Activated CD8-positive, alpha-beta T cell treated with anti-CD3 and anti-CD28 coated beads for 36 hours (primary cell): ENCODE measurements at regions not wholly inside any gene's neighbourhood (a gene's known extent, or its start where the extent isn't known, plus 50 kb on each side); places are given as distances from the start of the nearest gene placed in this dataset.

Experiments
- ATAC-seq: fragments of 200-7000 bp; cut with Tn5 transposase; one replicate; pipeline ENCODE4 v1.10.0; 2021; ENCODE audit warnings: mild to moderate bottlenecking, moderate library complexity
- CTCF ChIA-PET: fragments of 350-600 bp; sonication (Branson Sonifier 250); formaldehyde crosslinking; loops from one replicate; lab custom pipeline; 2021; ENCODE audit warnings: antibody characterized with exemption; lab: Charles Lee
- POLR2A ChIA-PET: fragments of 350-600 bp; sonication (Branson Sonifier 250); formaldehyde crosslinking; loops from one replicate; lab custom pipeline; 2021; ENCODE audit warnings: antibody characterized with exemption; lab: Charles Lee
- DNase-seq: peaks from one replicate; pipeline ENCODE4 v3.0.0-alpha.2; 2020
- H3K27ac Mint-ChIP-seq: one replicate; pipeline ENCODE4 v1.8.0; 2021; ENCODE audit warnings: mild to moderate bottlenecking, mixed read lengths
- H3K27me3 Mint-ChIP-seq: one replicate; pipeline ENCODE4 v1.8.0; 2021; ENCODE audit warnings: mixed read lengths
- H3K36me3 Mint-ChIP-seq: one replicate; pipeline ENCODE4 v1.8.0; 2021; ENCODE audit warnings: low read depth, mixed read lengths
- H3K4me1 Mint-ChIP-seq: one replicate; pipeline ENCODE4 v1.8.0; 2021; ENCODE audit warnings: low read depth, mixed read lengths
- H3K4me3 Mint-ChIP-seq: one replicate; pipeline ENCODE4 v1.8.0; 2021; ENCODE audit warnings: mild to moderate bottlenecking, moderate library complexity, mixed read lengths
- H3K9me3 Mint-ChIP-seq: one replicate; pipeline ENCODE4 v1.8.0; 2021; ENCODE audit warnings: mixed read lengths
- intact Hi-C: fragments of 100-400 bp; cut with micrococcal nuclease; formaldehyde crosslinking; loops from one replicate; pipeline ENCODE4 v1.10.0; 2022
- TF ChIP-seq, protein P1 (sequence below): fragments of 200-600 bp; IDR thresholded peaks from one replicate; pipeline ENCODE4 v1.8.0; 2022; ENCODE audit warnings: antibody characterized with exemption, mild to moderate bottlenecking

DNA sequence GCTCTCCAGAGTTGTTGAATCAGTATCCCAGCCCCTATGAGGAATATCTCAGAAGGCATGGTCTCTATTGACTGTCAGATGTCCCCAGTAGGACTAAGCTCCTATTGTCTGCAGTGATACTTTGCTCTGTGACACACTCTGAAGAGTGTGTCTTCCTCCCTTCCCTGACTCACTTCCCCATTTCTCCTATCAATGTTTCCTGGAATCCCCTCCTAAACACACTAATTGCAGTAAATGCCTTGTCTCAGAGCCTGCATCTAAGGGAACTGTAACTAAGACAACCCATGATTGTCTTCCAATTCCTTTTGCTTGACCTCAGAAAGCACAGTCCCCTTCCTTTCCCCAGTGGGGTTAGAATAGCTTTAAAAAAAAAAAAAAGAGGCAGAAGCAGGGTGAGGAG, 397.3 kb upstream of the PROK2 start:
- no peak for ATAC-seq
- ChIA-PET POLR2A (interaction anchor here (0.5 kb wide), 1 partner anchor 41 kb away, joined by 3 read pairs; no protein-coding TSS in a partner anchor), CTCF (interaction anchor here (1.4 kb wide), 1 partner anchor 637 kb away, joined by 3 read pairs; no protein-coding TSS in a partner anchor)
- H3K4me3 Mint-ChIP-seq: no peak overlapping the region
- H3K4me1 Mint-ChIP-seq: peaks cover 18% of the 10 kb centered on the region
- TF ChIP-seq, protein P1, sequence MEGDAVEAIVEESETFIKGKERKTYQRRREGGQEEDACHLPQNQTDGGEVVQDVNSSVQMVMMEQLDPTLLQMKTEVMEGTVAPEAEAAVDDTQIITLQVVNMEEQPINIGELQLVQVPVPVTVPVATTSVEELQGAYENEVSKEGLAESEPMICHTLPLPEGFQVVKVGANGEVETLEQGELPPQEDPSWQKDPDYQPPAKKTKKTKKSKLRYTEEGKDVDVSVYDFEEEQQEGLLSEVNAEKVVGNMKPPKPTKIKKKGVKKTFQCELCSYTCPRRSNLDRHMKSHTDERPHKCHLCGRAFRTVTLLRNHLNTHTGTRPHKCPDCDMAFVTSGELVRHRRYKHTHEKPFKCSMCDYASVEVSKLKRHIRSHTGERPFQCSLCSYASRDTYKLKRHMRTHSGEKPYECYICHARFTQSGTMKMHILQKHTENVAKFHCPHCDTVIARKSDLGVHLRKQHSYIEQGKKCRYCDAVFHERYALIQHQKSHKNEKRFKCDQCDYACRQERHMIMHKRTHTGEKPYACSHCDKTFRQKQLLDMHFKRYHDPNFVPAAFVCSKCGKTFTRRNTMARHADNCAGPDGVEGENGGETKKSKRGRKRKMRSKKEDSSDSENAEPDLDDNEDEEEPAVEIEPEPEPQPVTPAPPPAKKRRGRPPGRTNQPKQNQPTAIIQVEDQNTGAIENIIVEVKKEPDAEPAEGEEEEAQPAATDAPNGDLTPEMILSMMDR: no peak
- H3K9me3 Mint-ChIP-seq: peaks cover 4% of the 10 kb centered on the region
- H3K27me3 Mint-ChIP-seq: peaks cover 20% of the 10 kb centered on the region
- no peak overlapping the region for H3K27ac Mint-ChIP-seq
- DNase-seq: no peak
- intact Hi-C loops: no loop called here
- H3K36me3 Mint-ChIP-seq: no peaks in the 10 kb centered on the region

DNA sequence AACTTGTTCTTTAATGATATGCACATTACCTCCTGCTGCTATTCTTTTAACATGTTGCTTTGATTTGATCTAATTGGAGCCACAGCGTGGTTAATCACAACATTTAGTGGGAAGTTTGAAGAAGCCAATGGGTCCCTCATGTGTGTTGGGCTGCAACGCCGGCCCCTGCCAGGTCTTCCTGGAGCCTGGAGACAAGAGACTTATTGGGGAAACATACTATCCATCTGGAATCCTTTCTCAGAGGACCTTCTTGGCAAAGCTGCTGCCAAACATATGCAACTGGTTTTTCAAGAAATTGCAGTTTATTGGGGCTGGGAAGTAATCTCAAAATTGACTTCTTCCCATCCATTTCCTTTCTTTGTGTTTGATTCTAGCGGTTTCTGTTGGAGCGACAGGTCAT, 396.3 kb upstream of the PROK2 start:
- peaks cover 28% of the 10 kb centered on the region for H3K27me3 Mint-ChIP-seq
- TF ChIP-seq, protein P1: no peak
- H3K4me3 Mint-ChIP-seq: no peak overlapping the region
- CTCF ChIA-PET: no interaction called here
- no peak overlapping the region for H3K27ac Mint-ChIP-seq
- no peak for ATAC-seq
- intact Hi-C loops: no loop called here
- peaks cover 4% of the 10 kb centered on the region for H3K9me3 Mint-ChIP-seq
- POLR2A ChIA-PET: no interaction called here
- peaks cover 17% of the 10 kb centered on the region for H3K4me1 Mint-ChIP-seq
- no peak for DNase-seq
- no peaks in the 10 kb centered on the region for H3K36me3 Mint-ChIP-seq

DNA sequence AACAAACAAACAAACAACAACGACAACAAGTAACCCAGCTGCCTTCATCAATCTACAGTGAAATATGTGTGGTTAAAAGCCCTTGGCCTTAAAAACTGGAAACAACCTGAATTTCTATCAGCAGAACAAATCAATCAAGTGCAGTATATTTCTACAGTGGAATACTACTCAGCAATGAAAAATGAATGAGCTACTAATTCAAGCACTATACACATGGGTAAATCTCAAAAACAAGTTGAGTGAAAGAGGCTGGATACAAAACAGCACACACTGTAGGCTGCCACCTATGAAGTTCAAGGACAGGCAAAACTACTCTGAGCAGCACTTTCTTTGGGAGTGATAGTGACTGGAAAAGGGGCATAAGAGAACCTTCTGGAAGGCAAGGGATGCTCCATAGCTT, 395.5 kb upstream of the PROK2 start:
- intact Hi-C loops: no loop called here
- peaks cover 36% of the 10 kb centered on the region for H3K27me3 Mint-ChIP-seq
- peaks cover 4% of the 10 kb centered on the region for H3K9me3 Mint-ChIP-seq
- ATAC-seq (no peak), DNase-seq (no peak)
- ChIA-PET POLR2A (no interaction called here), CTCF (no interaction called here)
- H3K4me1 Mint-ChIP-seq: peaks cover 14% of the 10 kb centered on the region
- H3K36me3 Mint-ChIP-seq: no peaks in the 10 kb centered on the region
- TF ChIP-seq, protein P1: no peak
- H3K4me3 Mint-ChIP-seq: no peak overlapping the region
- H3K27ac Mint-ChIP-seq: no peak overlapping the region

DNA sequence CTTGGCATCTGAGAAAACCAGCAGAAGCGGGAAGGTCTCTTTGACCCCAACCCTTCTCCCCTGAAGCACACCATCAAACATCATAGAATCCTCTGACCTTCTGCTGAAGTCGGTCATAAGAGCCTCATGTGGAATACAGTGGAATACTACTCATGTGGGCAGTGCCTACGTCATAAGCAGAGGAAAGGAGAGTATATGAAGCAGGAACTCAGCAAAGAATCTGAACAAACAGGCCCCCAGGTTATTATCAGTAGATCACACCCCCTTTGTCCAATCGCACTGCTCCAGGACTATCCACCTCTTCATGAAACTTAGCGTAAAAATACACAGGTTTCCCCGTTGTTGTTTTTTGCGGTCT, 394.1 kb upstream of the PROK2 start:
- DNase-seq: no peak
- Mint-ChIP-seq H3K27ac (no peak overlapping the region), H3K4me1 (peaks cover 14% of the 10 kb centered on the region), H3K27me3 (peaks cover 48% of the 10 kb centered on the region), H3K36me3 (no peaks in the 10 kb centered on the region), H3K9me3 (peaks cover 4% of the 10 kb centered on the region), H3K4me3 (no peak overlapping the region)
- TF ChIP-seq, protein P1: no peak
- ChIA-PET CTCF (no interaction called here), POLR2A (no interaction called here)
- ATAC-seq: no peak
- intact Hi-C loops: no loop called here

DNA sequence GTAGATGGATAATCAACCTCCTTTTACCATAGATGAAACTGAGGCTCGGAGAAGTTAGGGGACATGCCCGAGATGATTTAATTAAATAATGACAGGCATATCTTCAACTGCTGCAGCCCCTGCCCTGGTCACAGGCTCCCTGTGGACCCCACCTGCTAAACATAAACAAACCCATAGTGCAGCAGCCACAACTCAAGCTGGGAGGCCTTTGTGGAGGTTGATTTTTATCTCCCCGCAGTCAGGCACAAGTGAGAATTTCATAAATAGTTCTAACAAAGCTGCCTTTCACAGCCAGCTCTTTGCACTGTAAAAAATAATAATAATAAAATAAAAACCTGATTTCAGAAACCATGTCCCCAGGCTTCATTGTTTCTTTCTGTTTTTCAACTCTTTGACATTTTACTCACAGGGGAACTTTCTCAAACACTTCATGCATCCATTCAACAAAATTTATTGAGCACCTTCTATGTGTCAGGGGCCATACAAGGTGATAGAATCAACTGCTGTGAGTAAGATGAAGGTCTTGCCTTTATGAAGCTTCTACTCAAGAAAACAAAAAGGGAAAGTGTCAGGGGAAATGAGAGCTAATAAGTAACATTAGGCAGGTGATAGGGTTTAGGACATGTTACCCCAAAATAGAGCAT, 393.6 kb upstream of the PROK2 start:
- intact Hi-C loops: no loop called here
- no peak for DNase-seq
- ATAC-seq: no peak
- CTCF ChIA-PET: no interaction called here
- TF ChIP-seq, protein P1: no peak
- Mint-ChIP-seq H3K4me3 (no peak overlapping the region), H3K27ac (no peak overlapping the region), H3K4me1 (peaks cover 14% of the 10 kb centered on the region), H3K36me3 (no peaks in the 10 kb centered on the region), H3K9me3 (no peaks in the 10 kb centered on the region), H3K27me3 (peaks cover 49% of the 10 kb centered on the region)
- POLR2A ChIA-PET: no interaction called here
